SK-N-SH (cell line): ENCODE measurements at regions not wholly inside any gene's neighbourhood (a gene's known extent, or its start where the extent isn't known, plus 50 kb on each side); places are given as distances from the start of the nearest gene placed in this dataset.

ENCODE experiments used
- CTCF ChIA-PET: fragments of 300-600, 350-600 bp; formaldehyde crosslinking; extraction: SDS; loops from one replicate; lab custom pipeline; 2021; lab: Yijun Ruan, JAX
- POLR2A ChIA-PET: fragments of 350-600 bp; sonication (Branson Sonifier 250); formaldehyde crosslinking; extraction: SDS; loops from one replicate; lab custom pipeline; 2020; ENCODE audit warnings: antibody characterized with exemption, inconsistent platforms; lab: Yijun Ruan, JAX
- DNase-seq: peaks from one replicate; pipeline ENCODE4 v3.0.0; 2012
- H2AFZ ChIP-seq: fragments of 200-600 bp; sonication (generic); 2 replicates; pipeline ENCODE4 v1.8.1; 2016; ENCODE audit warnings: antibody characterized with exemption, mild to moderate bottlenecking, low read depth
- H3F3A ChIP-seq: fragments of 200-600 bp; sonication (generic); replicated peaks from 2 replicates; pipeline ENCODE3; 2016; ENCODE audit warnings: antibody characterized with exemption, mild to moderate bottlenecking; ENCODE audit not compliant: insufficient read depth
- H3K27ac ChIP-seq, 2 experiments: fragments of 200-500 bp in 1 of 2; fragments of 200-600 bp in 1 of 2; sonication (Bioruptor generic) in 1 of 2; sonication (generic), shearing (Covaris generic) in 1 of 2; 2 replicates each; pipeline versions ENCODE4 v1.5.1 to v1.6.1; 2014 to 2016; ENCODE audit warnings: low read depth in 2 of 2, inconsistent platforms in 1 of 2, low read length in 1 of 2, mild to moderate bottlenecking in 1 of 2, mixed read lengths in 1 of 2
- H3K27me3 ChIP-seq: fragments of 200-600 bp; sonication (generic), shearing (Covaris generic); 2 replicates; pipeline ENCODE4 v1.6.1; 2016; ENCODE audit warnings: mixed run types; ENCODE audit not compliant: insufficient read depth
- H3K36me3 ChIP-seq, 2 experiments: fragments of 200-500 bp in 1 of 2; fragments of 200-600 bp in 1 of 2; sonication (Bioruptor generic) in 1 of 2; sonication (generic) in 1 of 2; replicated peaks in 1 of 2; 2 replicates each; pipeline versions ENCODE3 to v1.5.1; 2014 to 2016; ENCODE audit warnings: low read length in 1 of 2, mild to moderate bottlenecking in 1 of 2; ENCODE audit not compliant: insufficient read depth in 2 of 2, control insufficient read depth in 1 of 2
- H3K4me1 ChIP-seq, 2 experiments: fragments of 200-500 bp in 1 of 2; fragments of 200-600 bp in 1 of 2; sonication (Bioruptor generic) in 1 of 2; sonication (generic), shearing (Covaris generic) in 1 of 2; 2 replicates each; pipeline versions ENCODE4 v1.5.1 to v1.6.1; 2014 to 2016; ENCODE audit warnings: low read depth in 1 of 2, low read length in 1 of 2, mixed run types in 1 of 2; ENCODE audit not compliant: insufficient read depth in 2 of 2, control insufficient read depth in 1 of 2
- H3K4me2 ChIP-seq: fragments of 200-600 bp; sonication (generic), shearing (Covaris generic); 2 replicates; pipeline ENCODE4 v1.6.1; 2017; ENCODE audit warnings: mixed run types
- H3K4me3 ChIP-seq, 2 experiments: fragments of 200-500 bp in 1 of 2; fragments of 200-600 bp in 1 of 2; sonication (Bioruptor generic) in 1 of 2; sonication (generic), shearing (Covaris generic) in 1 of 2; 2 replicates each; pipeline versions ENCODE4 v1.5.1 to v1.8.1; 2014 to 2016; ENCODE audit warnings: low read depth in 2 of 2, inconsistent platforms in 1 of 2, low read length in 1 of 2, mild to moderate bottlenecking in 1 of 2, mixed read lengths in 1 of 2, moderate library complexity in 1 of 2
- H3K79me2 ChIP-seq: fragments of 200-600 bp; sonication (generic); 2 replicates; pipeline ENCODE4 v1.8.1; 2017; ENCODE audit warnings: mild to moderate bottlenecking; ENCODE audit not compliant: insufficient read depth
- H3K9ac ChIP-seq: fragments of 200-600 bp; sonication (generic); 2 replicates; pipeline ENCODE4 v1.6.1; 2017; ENCODE audit warnings: mixed run types
- H3K9me2 ChIP-seq: fragments of 200-600 bp; sonication (generic); 2 replicates; pipeline ENCODE4 v1.6.1; 2017; ENCODE audit warnings: mixed run types
- H3K9me3 ChIP-seq: fragments of 200-600 bp; sonication (generic); 2 replicates; pipeline ENCODE4 v1.6.1; 2017; ENCODE audit warnings: mixed run types, mild to moderate bottlenecking, moderate library complexity
- H4K20me1 ChIP-seq: fragments of 200-600 bp; sonication (generic); 2 replicates; pipeline ENCODE4 v1.6.1; 2017; ENCODE audit warnings: mild to moderate bottlenecking, mixed run types; ENCODE audit not compliant: insufficient read depth
- CHD2 ChIP-seq: fragments of 150-350 bp; IDR thresholded peaks from 2 replicates; pipeline ENCODE4 v1.6.1; 2018; ENCODE audit warnings: low read length; ENCODE audit not compliant: partially characterized antibody
- CTCF ChIP-seq: fragments of 200-600 bp; sonication (generic); IDR thresholded peaks from 2 replicates; pipeline ENCODE4 v1.6.1; 2017; ENCODE audit warnings: antibody characterized with exemption, mild to moderate bottlenecking, moderate library complexity
- ELF1 ChIP-seq: IDR thresholded peaks from 2 replicates; pipeline ENCODE4 v1.4.0; 2012
- EP300 ChIP-seq, 2 experiments: IDR thresholded peaks; 2 replicates each; pipeline versions ENCODE4 v1.4.0 to v1.6.1; 2012; ENCODE audit warnings: borderline replicate concordance in 1 of 2, low read depth in 1 of 2, low read length in 1 of 2
- FOXJ3 ChIP-seq: sonication (generic); formaldehyde crosslinking; IDR thresholded peaks from 2 replicates; pipeline ENCODE4 v1.5.1; 2020; ENCODE audit warnings: mild to moderate bottlenecking, missing genetic modification reagents
- PBX3 ChIP-seq: IDR thresholded peaks from 2 replicates; pipeline ENCODE4; 2012
- REST ChIP-seq: IDR thresholded peaks from 2 replicates; pipeline ENCODE4 v1.6.1; 2012; ENCODE audit warnings: mild to moderate bottlenecking, low read depth, low read length, moderate library complexity
- RXRA ChIP-seq: IDR thresholded peaks from 2 replicates; pipeline ENCODE4 v1.4.0; 2012; ENCODE audit warnings: low read depth, mild to moderate bottlenecking, borderline replicate concordance
- SIN3A ChIP-seq: IDR thresholded peaks from 2 replicates; pipeline ENCODE4 v1.6.1; 2012; ENCODE audit warnings: low read depth, mild to moderate bottlenecking, low read length, moderate library complexity, borderline replicate concordance
- TAF1 ChIP-seq: IDR thresholded peaks from 2 replicates; pipeline ENCODE4 v1.6.1; 2012; ENCODE audit warnings: low read depth, mild to moderate bottlenecking, low read length, moderate library complexity, borderline replicate concordance
- TCF12 ChIP-seq: IDR thresholded peaks from 2 replicates; pipeline ENCODE4 v1.4.0; 2012
- USF1 ChIP-seq: IDR thresholded peaks from 2 replicates; pipeline ENCODE4 v1.4.0; 2012; ENCODE audit warnings: low read depth, borderline replicate concordance
- USF2 ChIP-seq: fragments of 150-350 bp; IDR thresholded peaks from 2 replicates; pipeline ENCODE4 v1.6.1; 2017; ENCODE audit warnings: antibody characterized with exemption, low read length, low read depth, borderline replicate concordance
- YY1 ChIP-seq: IDR thresholded peaks from 2 replicates; pipeline ENCODE4 v1.4.0; 2012; ENCODE audit warnings: low read depth, mild to moderate bottlenecking
- ZBTB33 ChIP-seq: IDR thresholded peaks from 2 replicates; pipeline ENCODE4 v1.4.0; 2012; ENCODE audit warnings: low read depth, borderline replicate concordance
- WGBS: methylation state at CpG from one replicate; pipeline ENCODE4 v1.1.6; 2017; ENCODE audit warnings: low lambda C conversion rate; 5-methylcytosine and 5-hydroxymethylcytosine counted together

GRCh38 chr4:188275686-188276085, 136.4 kb downstream of the TRIML1 start:
- no peaks in the 10 kb centered on the region for H3K9me3 ChIP-seq
- ChIA-PET POLR2A (no interaction called here), CTCF (no interaction called here)
- H3K27ac ChIP-seq = no peak overlapping the region
- H2AFZ ChIP-seq = no peak overlapping the region
- H3K4me2 ChIP-seq = no peak overlapping the region
- no peaks in the 10 kb centered on the region for H3K9me2 ChIP-seq
- WGBS = 26% methylated on average over 3 of the region's 3 CpGs
- H3K36me3 ChIP-seq = no peaks in the 10 kb centered on the region
- TF ChIP-seq TAF1 (no peak), ELF1 (no peak), YY1 (no peak), FOXJ3 (CRISPR knock-in tag) (no peak), USF2 (no peak), PBX3 (no peak), SIN3A (no peak), REST (no peak), TCF12 (no peak), CHD2 (no peak), RXRA (no peak), ZBTB33 (no peak), USF1 (no peak), CTCF (no peak), EP300 (IDR thresholded peaks at IDR 0.05; ENCODE audit: borderline replicate concordance in 1 of 2, low read depth in 1 of 2, low read length in 1 of 2) (no peak)
- no peak overlapping the region for H3K4me3 ChIP-seq
- no peaks in the 10 kb centered on the region for H3K27me3 ChIP-seq
- no peak for DNase-seq
- H3K79me2 ChIP-seq = no peaks in the 10 kb centered on the region
- H3K9ac ChIP-seq = no peak overlapping the region
- no peaks in the 10 kb centered on the region for H3F3A ChIP-seq
- H3K4me1 ChIP-seq = no peaks in the 10 kb centered on the region
- no peaks in the 10 kb centered on the region for H4K20me1 ChIP-seq
